Heart left ventricle (tissue), 16 donors: ENCODE measurements at regions not wholly inside any gene's neighbourhood (a gene's known extent, or its start where the extent isn't known, plus 50 kb on each side); places are given as distances from the start of the nearest gene placed in this dataset.

Source experiments
- ATAC-seq, 4 donors: fragments of 200-7000 bp; cut with Tn5 transposase; one replicate each; pipeline ENCODE4 v1.9.1; 2020 to 2022; ENCODE audit warnings: moderate library complexity in 4 of 4, mild to moderate bottlenecking in 3 of 4, moderate number of reproducible peaks in 1 of 4
- DNase-seq, 5 donors: peaks; one replicate each; pipeline ENCODE4 v3.0.0-alpha.2; 2020
- H3K27ac ChIP-seq, 12 donors: fragments of 200-600 bp; sonication (generic) in 4 of 12; one replicate each; pipeline versions ENCODE4 v1.5.0 to v1.8.0; 2016 to 2022; ENCODE audit warnings: mild to moderate bottlenecking in 2 of 12
- H3K27me3 ChIP-seq, 9 donors: fragments of 200-600 bp; sonication (generic) in 2 of 9; one replicate each; pipeline versions ENCODE4 v1.5.1 to v1.8.0; 2016 to 2022; ENCODE audit warnings: mild to moderate bottlenecking in 3 of 9
- H3K36me3 ChIP-seq, 9 donors: fragments of 200-600 bp; sonication (generic) in 2 of 9; one replicate each; pipeline versions ENCODE4 v1.5.0 to v1.8.0; 2018 to 2022; ENCODE audit warnings: mild to moderate bottlenecking in 2 of 9
- H3K4me1 ChIP-seq, 12 donors: fragments of 200-600 bp; sonication (generic) in 4 of 12; one replicate each; pipeline versions ENCODE4 v1.5.0 to v1.8.0; 2016 to 2022; ENCODE audit warnings: mild to moderate bottlenecking in 3 of 12
- H3K4me3 ChIP-seq, 12 donors: fragments of 200-600 bp; sonication (generic) in 4 of 12; one replicate each; pipeline versions ENCODE4 v1.5.0 to v1.8.0; 2017 to 2022; ENCODE audit warnings: mild to moderate bottlenecking in 9 of 12, moderate library complexity in 4 of 12
- H3K9me3 ChIP-seq, 12 donors: fragments of 200-600 bp; sonication (generic) in 4 of 12; one replicate each; pipeline versions ENCODE4 v1.5.0 to v1.8.0; 2016 to 2022; ENCODE audit warnings: mild to moderate bottlenecking in 1 of 12
- POLR2A ChIP-seq, 2 donors: fragments of 450-650 bp; IDR thresholded peaks; one replicate each; pipeline ENCODE4 v1.6.1; 2017; ENCODE audit warnings: antibody characterized with exemption in 2 of 2, mild to moderate bottlenecking in 2 of 2, moderate library complexity in 2 of 2
- WGBS, 4 donors: extraction: QIAGEN DNeasy Blood & Tissue Kit in 2 of 4; methylation state at CpG; one replicate each; pipeline versions ENCODE4 v1.1.5 to v1.1.7; 2013 to 2018; 5-methylcytosine and 5-hydroxymethylcytosine counted together
- intact Hi-C, 10 donors: fragments of 100-400 bp; cut with DNase I; formaldehyde crosslinking; loops; one replicate each; pipeline versions ENCODE4 v1.11.1 to v1.14.2; 2022
- TF ChIP-seq, protein P1 (sequence below), 12 donors: fragments of 200-600 bp; sonication (generic) in 4 of 12; IDR thresholded peaks; one replicate each; pipeline versions ENCODE4 v1.5.0 to v1.8.0; 2018 to 2022; ENCODE audit warnings: antibody characterized with exemption in 12 of 12, mild to moderate bottlenecking in 5 of 12
- donor health status: ischemic (EF 13 %, LVEDD 7.1; RV severe dilation, severe dysfunction).
- donor health status: healthy with polysubstance abuse.
- donor health status: DM: no; HTN: yes; CAD: no.
- donor health status: DM: no; HTN: no; CAD: no.
- donor health status: ischemic (EF 25% LVEDD 6.9; RV normal size, moderate dysfunction).
- donor health status: ischemic (EF 25% LVEDD 5.7; RV mildly dilated, moderate dysfunction).
- donor health status: healthy.
- donor health status: DM: yes; HTN: yes; CAD: no.
- donor health status: ischemic (EF 35%, LVEDD 5.7; RV mildly dilated, moderate dysfunction).
- donor health status: nonischemic (EF 11% LVEDD 7.7; RV severe dilation, severe dysfunction).
- donor health status: DM: yes; HTN: yes; CAD: no.
- donor health status: PGD.
- donor health status: ischemic (EF 29% LVEDD 5.4; RV normal size, mild dysfunction).
- donor health status: nonischemic (EF 23%, LVEDD 6.1; RV moderate dilation, normal function).

DNA sequence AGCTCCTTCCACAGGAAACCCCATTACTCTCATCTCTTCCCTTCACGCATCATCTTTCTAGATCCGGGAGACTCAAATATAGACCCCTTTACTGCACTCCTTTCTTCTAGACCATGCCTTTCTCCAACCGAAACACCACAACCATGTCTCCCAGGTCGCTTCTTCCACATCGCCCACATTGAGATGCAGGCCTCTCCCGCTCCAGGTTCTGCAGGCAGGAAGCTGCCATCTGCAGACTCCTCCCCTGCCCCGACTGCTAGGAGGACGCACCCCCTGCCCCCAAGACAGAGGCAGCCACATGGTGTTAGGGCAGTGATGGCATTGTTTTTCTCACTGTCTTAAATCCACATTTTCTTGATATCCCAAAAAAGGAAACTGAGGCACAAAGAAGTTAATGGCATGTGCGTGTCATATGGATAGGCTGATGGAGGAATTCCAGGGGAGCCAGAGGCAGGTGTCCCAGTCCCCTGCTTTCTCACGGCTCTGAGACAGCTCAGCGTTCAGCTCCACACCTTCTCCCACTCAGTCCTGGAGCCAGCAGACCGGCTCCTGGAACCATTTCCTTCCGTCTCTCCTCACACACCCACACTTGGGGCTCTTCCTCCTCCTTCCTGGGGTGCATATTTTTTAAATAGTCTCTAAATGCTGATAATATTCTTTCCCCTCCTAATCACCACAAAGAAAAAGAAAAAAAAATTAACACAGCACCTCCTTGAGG, 438.4 kb downstream of the EIPR1 start:
- Histone ChIP-seq H3K4me1 (no peaks in the 10 kb centered on the region), H3K4me3 (no peak overlapping the region), H3K27me3 (peaks cover 0 to 13% (median 0%) of the 10 kb centered on the region in 9 donors), H3K36me3 (no peaks in the 10 kb centered on the region), H3K9me3 (no peaks in the 10 kb centered on the region), H3K27ac (no peak overlapping the region)
- DNase-seq, result no peak
- 80 to 85% (median 82%) methylated on average over 12 to 13 of the region's 13 CpGs for WGBS, 4 donors
- TF ChIP-seq POLR2A (IDR thresholded peaks at IDR 0.05), result no peak
- TF ChIP-seq, protein P1, sequence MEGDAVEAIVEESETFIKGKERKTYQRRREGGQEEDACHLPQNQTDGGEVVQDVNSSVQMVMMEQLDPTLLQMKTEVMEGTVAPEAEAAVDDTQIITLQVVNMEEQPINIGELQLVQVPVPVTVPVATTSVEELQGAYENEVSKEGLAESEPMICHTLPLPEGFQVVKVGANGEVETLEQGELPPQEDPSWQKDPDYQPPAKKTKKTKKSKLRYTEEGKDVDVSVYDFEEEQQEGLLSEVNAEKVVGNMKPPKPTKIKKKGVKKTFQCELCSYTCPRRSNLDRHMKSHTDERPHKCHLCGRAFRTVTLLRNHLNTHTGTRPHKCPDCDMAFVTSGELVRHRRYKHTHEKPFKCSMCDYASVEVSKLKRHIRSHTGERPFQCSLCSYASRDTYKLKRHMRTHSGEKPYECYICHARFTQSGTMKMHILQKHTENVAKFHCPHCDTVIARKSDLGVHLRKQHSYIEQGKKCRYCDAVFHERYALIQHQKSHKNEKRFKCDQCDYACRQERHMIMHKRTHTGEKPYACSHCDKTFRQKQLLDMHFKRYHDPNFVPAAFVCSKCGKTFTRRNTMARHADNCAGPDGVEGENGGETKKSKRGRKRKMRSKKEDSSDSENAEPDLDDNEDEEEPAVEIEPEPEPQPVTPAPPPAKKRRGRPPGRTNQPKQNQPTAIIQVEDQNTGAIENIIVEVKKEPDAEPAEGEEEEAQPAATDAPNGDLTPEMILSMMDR (IDR thresholded peaks at IDR 0.05), result no peak
- ATAC-seq, result no peak
- intact Hi-C loops, result no loop called here

DNA sequence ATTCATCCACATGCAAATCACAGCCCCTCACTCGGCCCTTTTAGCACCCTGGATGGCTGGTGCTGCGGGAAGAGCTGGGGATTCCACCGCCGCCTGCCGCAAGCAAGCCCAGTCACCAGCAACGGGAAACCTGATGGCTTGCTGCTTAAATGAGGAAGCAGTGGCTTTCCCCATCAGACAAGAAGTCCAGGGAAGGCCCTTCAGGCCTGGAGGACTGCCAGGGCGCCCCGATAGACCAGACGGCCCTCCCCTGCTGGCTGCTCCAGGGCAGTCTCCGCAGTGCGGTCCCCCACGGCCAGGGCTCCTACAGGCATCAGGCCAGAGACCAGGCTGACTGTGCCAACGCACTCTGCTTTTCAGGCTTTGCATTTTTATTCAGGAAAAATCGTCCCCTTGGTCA, 439.1 kb downstream of the EIPR1 start:
- Histone ChIP-seq H3K4me3 (no peak overlapping the region), H3K36me3 (no peaks in the 10 kb centered on the region), H3K4me1 (no peaks in the 10 kb centered on the region), H3K27ac (no peak overlapping the region), H3K27me3 (peaks cover 0 to 13% (median 0%) of the 10 kb centered on the region in 9 donors), H3K9me3 (no peaks in the 10 kb centered on the region)
- intact Hi-C loops, result no loop called here
- WGBS, 4 donors, result 57 to 71% (median 67%) methylated on average over 14 of the region's 14 CpGs
- ATAC-seq, result no peak
- DNase-seq, result no peak
- TF ChIP-seq, protein P1 (IDR thresholded peaks at IDR 0.05), result no peak
- TF ChIP-seq POLR2A (IDR thresholded peaks at IDR 0.05), result no peak

GRCh38 chr2:2935445-2936149, 442.0 kb downstream of the EIPR1 start:
- no peak overlapping the region for H3K4me3 ChIP-seq
- H3K27ac ChIP-seq, result no peak overlapping the region
- peaks cover 0 to 4% (median 0%) of the 10 kb centered on the region in 9 donors for H3K27me3 ChIP-seq
- TF ChIP-seq POLR2A (IDR thresholded peaks at IDR 0.05), result no peak
- ATAC-seq (no peak), DNase-seq (no peak)
- 81 to 90% (median 86%) methylated on average over 25 to 26 of the region's 26 CpGs for WGBS, 4 donors
- H3K9me3 ChIP-seq, result peaks cover 0 to 5% (median 0%) of the 10 kb centered on the region in 12 donors
- H3K4me1 ChIP-seq, result no peaks in the 10 kb centered on the region
- intact Hi-C loops, result no loop called here
- no peaks in the 10 kb centered on the region for H3K36me3 ChIP-seq

- WGBS, 4 donors, result 49 to 65% (median 62%) methylated on average over 15 of the region's 15 CpGs
- Histone ChIP-seq H3K36me3 (no peaks in the 10 kb centered on the region), H3K9me3 (peaks cover 0 to 25% (median 7%) of the 10 kb centered on the region in 12 donors), H3K27ac (no peak overlapping the region), H3K4me1 (no peaks in the 10 kb centered on the region), H3K27me3 (no peaks in the 10 kb centered on the region), H3K4me3 (no peak overlapping the region)
- intact Hi-C loops, result no loop called here
- ATAC-seq, result no peak
- no peak for TF ChIP-seq POLR2A (IDR thresholded peaks at IDR 0.05)
- TF ChIP-seq, protein P1 (IDR thresholded peaks at IDR 0.05), result no peak
- DNase-seq, result no peak
Observed at GRCh38 chr2:2933426-2933825, 444.2 kb downstream of the EIPR1 start.
